Stimulated activated naive CD8-positive, alpha-beta T cell treated with anti-CD3 and anti-CD28 coated beads, Interleukin-15, amount 100 ng/mL, for 72 hours (primary cell): ENCODE measurements at regions not wholly inside any gene's neighbourhood (a gene's known extent, or its start where the extent isn't known, plus 50 kb on each side); places are given as distances from the start of the nearest gene placed in this dataset.
A peak's percentile ranks its signal among the peaks of the same experiment; 100 is the strongest.
"Not testable (repeated sequence)": the region's sequence is repeated elsewhere in the genome, so short reads cannot be mapped to it uniquely, and the experiment has no call there.

ENCODE experiments used
- ATAC-seq: fragments of 150-1000 bp; cut with Tn5 transposase; 2 replicates; pipeline ENCODE4 v1.10.0; 2021; ENCODE audit warnings: mild to moderate bottlenecking, moderate library complexity
- DNase-seq, 2 donors: peaks; one replicate each; pipeline ENCODE4 v3.0.0; 2021 to 2022
- H3K27ac Mint-ChIP-seq, 2 donors: one replicate each; pipeline ENCODE4 v1.8.0; 2022; ENCODE audit warnings: mild to moderate bottlenecking in 2 of 2, mixed read lengths in 2 of 2, moderate library complexity in 2 of 2
- H3K27me3 Mint-ChIP-seq: one replicate; pipeline ENCODE4 v1.8.0; 2022; ENCODE audit warnings: mixed read lengths
- H3K4me1 Mint-ChIP-seq: one replicate; pipeline ENCODE4 v1.8.0; 2022; ENCODE audit warnings: mild to moderate bottlenecking, mixed read lengths
- H3K4me3 Mint-ChIP-seq, 2 donors: one replicate each; pipeline ENCODE4 v1.8.0; 2022; ENCODE audit warnings: mild to moderate bottlenecking in 2 of 2, mixed read lengths in 2 of 2, moderate library complexity in 1 of 2
- H3K9me3 Mint-ChIP-seq, 2 donors: one replicate each; pipeline ENCODE4 v1.8.0; 2022; ENCODE audit warnings: mixed read lengths in 2 of 2

GRCh38 chr3:39712413-39713048, 96.9 kb upstream of the MYRIP start:
- Mint-ChIP-seq H3K27ac (no peak overlapping the region), H3K9me3 (no peaks in the 10 kb centered on the region), H3K4me3 (no peak overlapping the region), H3K27me3 (no peaks in the 10 kb centered on the region), H3K4me1 (no peaks in the 10 kb centered on the region)
- DNase-seq (no peak), ATAC-seq (no peak)

GRCh38 chr3:39713341-39713740, 96.1 kb upstream of the MYRIP start:
- H3K27me3 Mint-ChIP-seq, H3K27ac Mint-ChIP-seq, ATAC-seq, H3K4me1 Mint-ChIP-seq, H3K9me3 Mint-ChIP-seq, H3K4me3 Mint-ChIP-seq, DNase-seq: not testable (repeated sequence)

GRCh38 chr3:39716849-39717248, 92.6 kb upstream of the MYRIP start:
- Mint-ChIP-seq H3K27ac (no peak overlapping the region), H3K4me3 (no peak overlapping the region), H3K4me1 (no peaks in the 10 kb centered on the region), H3K9me3 (no peaks in the 10 kb centered on the region), H3K27me3 (no peaks in the 10 kb centered on the region)
- no peak for DNase-seq
- ATAC-seq: no peak

- DNase-seq: no peak
- Mint-ChIP-seq H3K27ac (peak overlapping the region in 1 of 2 donors; percentile 70), H3K27me3 (no peaks in the 10 kb centered on the region), H3K9me3 (no peaks in the 10 kb centered on the region), H3K4me3 (no peak overlapping the region), H3K4me1 (no peaks in the 10 kb centered on the region)
- ATAC-seq: peak; percentile 40
These were observed 90.5 kb upstream of the MYRIP start for GRCh38 chr3:39718674-39719595.

GRCh38 chr3:39721076-39721475, 88.3 kb upstream of the MYRIP start:
- Mint-ChIP-seq H3K4me1 (no peaks in the 10 kb centered on the region), H3K4me3 (no peak overlapping the region), H3K9me3 (no peaks in the 10 kb centered on the region)

GRCh38 chr3:39724233-39724846, 85.1 kb upstream of the MYRIP start:
- Mint-ChIP-seq H3K4me1 (no peaks in the 10 kb centered on the region), H3K9me3 (no peaks in the 10 kb centered on the region), H3K27me3 (no peaks in the 10 kb centered on the region), H3K4me3 (no peak overlapping the region), H3K27ac (peak overlapping the region in 1 of 2 donors; percentile 14)
- ATAC-seq (no peak), DNase-seq (no peak)

More at GRCh38 chr3:39721076-39721475, 88.3 kb upstream of the MYRIP start:
- ATAC-seq (no peak), DNase-seq (no peak)
- Mint-ChIP-seq H3K27ac (no peak overlapping the region), H3K27me3 (no peaks in the 10 kb centered on the region)

- Mint-ChIP-seq H3K9me3 (no peaks in the 10 kb centered on the region), H3K27me3 (no peaks in the 10 kb centered on the region), H3K27ac (no peak overlapping the region), H3K4me3 (no peak overlapping the region), H3K4me1 (no peaks in the 10 kb centered on the region)
- ATAC-seq (no peak), DNase-seq (no peak)
These were observed 84.1 kb upstream of the MYRIP start for GRCh38 chr3:39725321-39725720.

- peak; percentile 40 for ATAC-seq
- no peaks in the 10 kb centered on the region for H3K4me1 Mint-ChIP-seq
- H3K4me3 Mint-ChIP-seq: no peak overlapping the region
- no peak for DNase-seq
- H3K9me3 Mint-ChIP-seq: no peaks in the 10 kb centered on the region
- H3K27ac Mint-ChIP-seq: no peak overlapping the region
- H3K27me3 Mint-ChIP-seq: no peaks in the 10 kb centered on the region
These were observed 82.0 kb upstream of the MYRIP start for GRCh38 chr3:39727415-39727814.

GRCh38 chr3:39733804-39734203, 75.6 kb upstream of the MYRIP start:
- H3K27ac Mint-ChIP-seq: no peak overlapping the region

GRCh38 chr3:39739658-39740057, 69.8 kb upstream of the MYRIP start:
- ATAC-seq, DNase-seq, H3K4me1 Mint-ChIP-seq, H3K27ac Mint-ChIP-seq, H3K4me3 Mint-ChIP-seq: not testable (repeated sequence)
- Mint-ChIP-seq H3K9me3 (peaks cover 15 to 20% of the 10 kb centered on the region in 2 donors), H3K27me3 (peaks cover 19% of the 10 kb centered on the region)

More at GRCh38 chr3:39733804-39734203, 75.6 kb upstream of the MYRIP start:
- Mint-ChIP-seq H3K9me3 (no peaks in the 10 kb centered on the region), H3K27me3 (no peaks in the 10 kb centered on the region), H3K4me3 (no peak overlapping the region), H3K4me1 (no peaks in the 10 kb centered on the region)
- ATAC-seq (no peak), DNase-seq (no peak)

- DNase-seq: no peak
- Mint-ChIP-seq H3K4me3 (no peak overlapping the region), H3K4me1 (no peaks in the 10 kb centered on the region), H3K27ac (no peak overlapping the region), H3K9me3 (peaks cover 15 to 20% of the 10 kb centered on the region in 2 donors), H3K27me3 (peaks cover 19% of the 10 kb centered on the region)
- no peak for ATAC-seq
These were observed 64.7 kb upstream of the MYRIP start for GRCh38 chr3:39744746-39745145.

GRCh38 chr3:39748002-39748401, 61.4 kb upstream of the MYRIP start:
- ATAC-seq: no peak
- H3K4me1 Mint-ChIP-seq: peaks cover 6% of the 10 kb centered on the region
- H3K4me3 Mint-ChIP-seq: no peak overlapping the region
- H3K9me3 Mint-ChIP-seq: no peaks in the 10 kb centered on the region
- H3K27ac Mint-ChIP-seq: no peak overlapping the region
- no peak for DNase-seq
- H3K27me3 Mint-ChIP-seq: no peaks in the 10 kb centered on the region

GRCh38 chr3:39748763-39749162, 60.6 kb upstream of the MYRIP start:
- ATAC-seq (no peak), DNase-seq (no peak)
- Mint-ChIP-seq H3K4me3 (no peak overlapping the region), H3K4me1 (peaks cover 6% of the 10 kb centered on the region), H3K9me3 (no peaks in the 10 kb centered on the region), H3K27me3 (no peaks in the 10 kb centered on the region), H3K27ac (no peak overlapping the region)

GRCh38 chr3:39750712-39751111, 58.7 kb upstream of the MYRIP start:
- ATAC-seq (no peak), DNase-seq (no peak)
- Mint-ChIP-seq H3K27me3 (no peaks in the 10 kb centered on the region), H3K9me3 (no peaks in the 10 kb centered on the region), H3K4me3 (no peak overlapping the region), H3K27ac (peak overlapping the region in 1 of 2 donors; percentile 76), H3K4me1 (peaks cover 6% of the 10 kb centered on the region)

GRCh38 chr3:39751286-39751685, 58.1 kb upstream of the MYRIP start:
- Mint-ChIP-seq H3K27me3 (no peaks in the 10 kb centered on the region), H3K4me1 (peaks cover 6% of the 10 kb centered on the region), H3K9me3 (no peaks in the 10 kb centered on the region), H3K4me3 (no peak overlapping the region), H3K27ac (no peak overlapping the region)
- ATAC-seq (no peak), DNase-seq (no peak)
